Loucy (cell line): ENCODE measurements at regions not wholly inside any gene's neighbourhood (a gene's known extent, or its start where the extent isn't known, plus 50 kb on each side); places are given as distances from the start of the nearest gene placed in this dataset.

ENCODE experiments used
- EZH2phosphoT487 ChIP-seq: fragments of 200-600 bp; IDR thresholded peaks from 2 replicates; pipeline ENCODE4 v1.6.1; 2018; ENCODE audit warnings: antibody characterized with exemption, mild to moderate bottlenecking, moderate library complexity, borderline replicate concordance
- TF ChIP-seq, protein P1 (sequence below): fragments of 200-600 bp; sonication (generic); conservative IDR thresholded peaks from 2 replicates; pipeline ENCODE4 v1.5.1; 2014; ENCODE audit warnings: mild to moderate bottlenecking, antibody characterized with exemption, low read length

DNA sequence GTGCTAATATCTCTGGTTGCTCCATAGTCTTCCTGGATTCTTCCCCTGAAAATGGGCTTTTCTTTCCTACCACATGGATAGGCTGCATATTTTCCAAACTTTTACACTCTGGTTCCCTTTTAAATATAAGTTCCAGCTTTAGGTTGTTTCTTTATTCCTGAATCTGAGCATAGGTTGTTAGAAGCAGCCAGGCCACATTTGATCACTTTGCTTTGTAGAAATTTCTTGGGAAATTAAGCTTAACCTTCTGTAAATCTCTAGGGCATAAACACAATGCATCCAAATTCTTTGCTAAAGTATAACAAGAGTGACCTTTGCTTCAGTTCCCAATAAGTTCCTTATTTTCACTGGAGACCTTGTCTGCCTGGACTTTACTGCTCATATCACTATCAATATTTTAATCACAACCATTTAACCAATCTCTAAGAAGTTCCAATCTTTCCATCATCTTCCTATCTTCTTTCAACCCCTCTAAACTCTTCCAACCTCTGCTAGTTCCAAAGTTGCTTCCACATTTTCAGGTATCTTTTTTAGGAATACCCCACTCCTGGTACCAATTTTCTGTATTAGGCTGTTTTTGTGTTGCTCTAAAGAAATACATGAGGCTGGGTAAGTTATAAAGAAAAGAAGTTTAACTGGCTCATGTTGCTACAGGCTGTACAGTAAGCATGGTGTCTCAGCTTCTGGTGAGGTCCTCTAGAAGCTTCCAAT is 389.6 kb upstream of the HS6ST1 start:
- TF ChIP-seq, protein P1, sequence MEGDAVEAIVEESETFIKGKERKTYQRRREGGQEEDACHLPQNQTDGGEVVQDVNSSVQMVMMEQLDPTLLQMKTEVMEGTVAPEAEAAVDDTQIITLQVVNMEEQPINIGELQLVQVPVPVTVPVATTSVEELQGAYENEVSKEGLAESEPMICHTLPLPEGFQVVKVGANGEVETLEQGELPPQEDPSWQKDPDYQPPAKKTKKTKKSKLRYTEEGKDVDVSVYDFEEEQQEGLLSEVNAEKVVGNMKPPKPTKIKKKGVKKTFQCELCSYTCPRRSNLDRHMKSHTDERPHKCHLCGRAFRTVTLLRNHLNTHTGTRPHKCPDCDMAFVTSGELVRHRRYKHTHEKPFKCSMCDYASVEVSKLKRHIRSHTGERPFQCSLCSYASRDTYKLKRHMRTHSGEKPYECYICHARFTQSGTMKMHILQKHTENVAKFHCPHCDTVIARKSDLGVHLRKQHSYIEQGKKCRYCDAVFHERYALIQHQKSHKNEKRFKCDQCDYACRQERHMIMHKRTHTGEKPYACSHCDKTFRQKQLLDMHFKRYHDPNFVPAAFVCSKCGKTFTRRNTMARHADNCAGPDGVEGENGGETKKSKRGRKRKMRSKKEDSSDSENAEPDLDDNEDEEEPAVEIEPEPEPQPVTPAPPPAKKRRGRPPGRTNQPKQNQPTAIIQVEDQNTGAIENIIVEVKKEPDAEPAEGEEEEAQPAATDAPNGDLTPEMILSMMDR = no peak
- no peak for TF ChIP-seq EZH2phosphoT487
